ENCODE measurements at regions not wholly inside any gene's neighbourhood (a gene's known extent, or its start where the extent isn't known, plus 50 kb on each side); places are given as distances from the start of the nearest gene placed in this dataset.

DNA sequence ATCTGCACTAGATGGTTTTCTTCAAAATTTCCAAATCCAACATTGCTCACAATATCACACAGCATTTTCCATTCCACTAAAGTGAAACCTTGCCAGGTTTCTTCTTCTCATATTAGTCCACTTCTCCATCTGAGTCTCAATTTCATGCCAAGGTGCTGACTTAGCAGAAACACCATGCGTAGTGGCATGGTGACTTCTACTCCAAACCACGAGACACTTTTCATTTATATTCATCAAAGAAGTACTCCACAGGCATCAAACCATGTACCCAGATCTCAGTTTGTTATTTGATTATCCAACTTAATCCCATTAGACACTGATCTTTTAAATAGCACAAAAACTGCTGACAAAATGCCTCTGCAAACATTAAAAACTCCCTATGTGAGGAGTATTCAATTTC is 233.4 kb upstream of the ITGA1 start:
- no peak for DNase-seq
- Histone ChIP-seq H3K36me3 (no peaks in the 10 kb centered on the region), H3K9me3 (no peaks in the 10 kb centered on the region), H3K27me3 (no peaks in the 10 kb centered on the region), H3K4me1 (no peaks in the 10 kb centered on the region), H3K4me3 (no peak overlapping the region), H3K27ac (no peak overlapping the region)
- intact Hi-C loops (cut with DNase I; ENCODE audit: low total_unique reads) = no loop called here
- TF ChIP-seq, protein P1, sequence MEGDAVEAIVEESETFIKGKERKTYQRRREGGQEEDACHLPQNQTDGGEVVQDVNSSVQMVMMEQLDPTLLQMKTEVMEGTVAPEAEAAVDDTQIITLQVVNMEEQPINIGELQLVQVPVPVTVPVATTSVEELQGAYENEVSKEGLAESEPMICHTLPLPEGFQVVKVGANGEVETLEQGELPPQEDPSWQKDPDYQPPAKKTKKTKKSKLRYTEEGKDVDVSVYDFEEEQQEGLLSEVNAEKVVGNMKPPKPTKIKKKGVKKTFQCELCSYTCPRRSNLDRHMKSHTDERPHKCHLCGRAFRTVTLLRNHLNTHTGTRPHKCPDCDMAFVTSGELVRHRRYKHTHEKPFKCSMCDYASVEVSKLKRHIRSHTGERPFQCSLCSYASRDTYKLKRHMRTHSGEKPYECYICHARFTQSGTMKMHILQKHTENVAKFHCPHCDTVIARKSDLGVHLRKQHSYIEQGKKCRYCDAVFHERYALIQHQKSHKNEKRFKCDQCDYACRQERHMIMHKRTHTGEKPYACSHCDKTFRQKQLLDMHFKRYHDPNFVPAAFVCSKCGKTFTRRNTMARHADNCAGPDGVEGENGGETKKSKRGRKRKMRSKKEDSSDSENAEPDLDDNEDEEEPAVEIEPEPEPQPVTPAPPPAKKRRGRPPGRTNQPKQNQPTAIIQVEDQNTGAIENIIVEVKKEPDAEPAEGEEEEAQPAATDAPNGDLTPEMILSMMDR (IDR thresholded peaks at IDR 0.05) = no peak

DNA sequence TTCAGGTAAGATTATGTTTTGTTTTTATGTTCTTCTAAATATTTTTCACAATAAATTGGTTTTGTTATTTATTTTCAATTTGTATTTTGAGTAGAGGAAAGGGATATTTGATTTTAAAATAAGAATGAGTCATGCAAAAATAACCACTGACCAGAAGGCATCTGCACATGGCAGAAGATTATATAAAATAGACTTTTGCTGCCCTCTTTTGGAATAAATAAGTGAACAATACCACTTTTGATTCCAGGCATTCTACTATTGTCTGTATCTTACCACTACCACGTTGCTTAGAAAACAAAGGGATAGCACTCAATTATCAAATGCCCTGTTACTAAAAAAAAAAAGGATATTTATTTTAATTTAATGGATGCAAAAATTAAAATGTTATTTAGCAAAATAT is 227.3 kb upstream of the ITGA1 start:
- Histone ChIP-seq H3K27ac (no peak overlapping the region), H3K36me3 (no peaks in the 10 kb centered on the region), H3K27me3 (no peaks in the 10 kb centered on the region), H3K9me3 (no peaks in the 10 kb centered on the region), H3K4me1 (no peaks in the 10 kb centered on the region), H3K4me3 (no peak overlapping the region)
- DNase-seq = no peak
- intact Hi-C loops (cut with DNase I; ENCODE audit: low total_unique reads) = no loop called here
- TF ChIP-seq, protein P1 (IDR thresholded peaks at IDR 0.05) = no peak

DNA sequence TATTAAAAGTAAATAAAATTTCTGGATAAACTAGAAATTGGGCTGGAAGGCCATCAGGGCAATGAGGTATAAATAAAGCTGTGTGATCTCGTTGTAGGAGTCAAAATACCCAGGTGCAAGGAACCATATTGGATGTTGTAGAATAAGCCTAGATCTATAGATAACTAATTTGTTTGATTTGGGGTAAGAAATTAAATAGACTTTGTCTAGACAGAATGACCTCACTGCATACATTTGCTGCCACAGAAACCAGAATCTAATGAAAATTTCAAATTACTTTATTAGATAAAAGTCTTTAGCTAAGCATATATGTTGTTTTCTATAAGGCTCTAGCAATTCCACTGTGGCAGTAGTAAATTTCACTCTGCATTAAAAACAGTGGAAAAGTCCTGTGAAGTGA is 225.2 kb upstream of the ITGA1 start:
- H3K27ac ChIP-seq = no peak overlapping the region
- no peaks in the 10 kb centered on the region for H3K36me3 ChIP-seq
- H3K4me3 ChIP-seq = no peak overlapping the region
- no peaks in the 10 kb centered on the region for H3K9me3 ChIP-seq
- no peaks in the 10 kb centered on the region for H3K27me3 ChIP-seq
- TF ChIP-seq, protein P1 (IDR thresholded peaks at IDR 0.05) = no peak
- H3K4me1 ChIP-seq = no peaks in the 10 kb centered on the region
- intact Hi-C loops (cut with DNase I; ENCODE audit: low total_unique reads) = no loop called here
- no peak for DNase-seq

DNA sequence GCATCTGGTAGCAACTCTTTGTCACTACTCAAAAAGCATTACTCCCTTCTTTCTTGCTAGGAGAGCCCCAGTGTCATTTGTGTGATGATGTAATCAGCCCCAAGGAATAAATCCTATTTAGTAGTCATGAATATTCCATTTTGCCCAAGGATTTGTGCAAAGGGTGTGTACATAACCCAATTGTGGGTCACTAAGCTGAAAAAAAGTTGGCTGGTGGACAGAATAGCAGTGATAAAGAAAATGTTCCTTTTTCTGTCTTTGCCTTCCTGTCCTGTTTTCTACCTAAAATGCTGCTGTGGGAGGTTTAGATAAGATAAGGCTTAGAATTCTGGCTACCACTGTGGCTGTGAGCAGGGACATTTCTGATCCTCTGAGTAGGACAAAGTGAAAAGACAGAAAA is 223.1 kb upstream of the ITGA1 start:
- H3K27me3 ChIP-seq = no peaks in the 10 kb centered on the region
- no peaks in the 10 kb centered on the region for H3K4me1 ChIP-seq
- H3K4me3 ChIP-seq = no peak overlapping the region
- no peak for DNase-seq
- H3K9me3 ChIP-seq = no peaks in the 10 kb centered on the region
- H3K36me3 ChIP-seq = no peaks in the 10 kb centered on the region
- intact Hi-C loops (cut with DNase I; ENCODE audit: low total_unique reads) = no loop called here
- TF ChIP-seq, protein P1 (IDR thresholded peaks at IDR 0.05) = no peak
- no peak overlapping the region for H3K27ac ChIP-seq

DNA sequence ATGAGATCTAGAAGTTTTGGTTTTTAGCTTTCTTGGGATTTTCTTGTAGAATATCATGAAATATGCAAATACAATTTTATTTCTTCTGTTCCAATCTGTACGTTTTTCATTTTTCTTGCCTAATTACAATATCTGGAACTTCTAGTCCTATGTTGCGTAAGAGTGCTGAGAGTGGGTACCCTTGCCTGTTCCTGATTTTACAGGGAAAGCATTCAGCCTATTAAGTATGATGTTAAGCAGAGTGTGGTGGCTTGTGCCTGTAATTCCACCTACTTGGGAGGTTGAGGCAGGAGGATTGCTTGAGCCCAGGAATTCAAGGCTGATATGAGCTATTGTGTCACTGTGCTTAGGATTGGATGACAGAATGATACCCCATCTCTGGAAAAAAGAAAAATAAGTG is 210.2 kb upstream of the ITGA1 start:
- TF ChIP-seq, protein P1 (IDR thresholded peaks at IDR 0.05) = no peak
- Histone ChIP-seq H3K4me3 (no peak overlapping the region), H3K27me3 (no peaks in the 10 kb centered on the region), H3K9me3 (no peaks in the 10 kb centered on the region), H3K36me3 (no peaks in the 10 kb centered on the region), H3K4me1 (no peaks in the 10 kb centered on the region), H3K27ac (no peak overlapping the region)
- no peak for DNase-seq
- intact Hi-C loops (cut with DNase I; ENCODE audit: low total_unique reads) = no loop called here

DNA sequence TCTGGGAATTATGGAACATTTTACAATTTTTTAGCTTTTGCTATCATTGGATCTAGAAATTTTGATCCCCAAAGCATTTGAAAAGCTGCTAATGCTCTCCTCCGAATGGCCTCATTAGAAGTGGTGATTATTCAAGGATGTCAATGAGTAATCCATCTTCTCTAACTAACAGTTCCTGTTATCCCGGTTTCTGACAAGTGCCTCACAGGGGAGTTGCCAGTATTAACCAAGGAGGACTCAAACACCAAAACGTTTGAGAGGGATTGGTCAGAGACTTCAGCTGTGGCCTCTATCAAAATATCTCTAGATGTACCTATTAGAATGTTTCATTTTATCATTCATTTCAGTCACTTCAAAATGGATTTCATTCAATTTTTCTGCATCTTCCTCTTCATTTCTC is 208.3 kb upstream of the ITGA1 start:
- Histone ChIP-seq H3K36me3 (no peaks in the 10 kb centered on the region), H3K4me3 (no peak overlapping the region), H3K27me3 (no peaks in the 10 kb centered on the region), H3K9me3 (no peaks in the 10 kb centered on the region), H3K4me1 (no peaks in the 10 kb centered on the region), H3K27ac (no peak overlapping the region)
- TF ChIP-seq, protein P1 (IDR thresholded peaks at IDR 0.05) = no peak
- DNase-seq = no peak
- intact Hi-C loops (cut with DNase I; ENCODE audit: low total_unique reads) = no loop called here

Data from tibial artery (tissue), 4 donors.